GM23248 (cell line): ENCODE measurements at regions not wholly inside any gene's neighbourhood (a gene's known extent, or its start where the extent isn't known, plus 50 kb on each side); places are given as distances from the start of the nearest gene placed in this dataset.

Experiments
- DNase-seq: peaks from one replicate; pipeline ENCODE4 v3.0.0-alpha.2; 2015
- H2AFZ ChIP-seq: fragments of 200-600 bp; sonication (generic); 2 replicates; pipeline ENCODE4 v1.6.1; 2016; ENCODE audit warnings: antibody characterized with exemption
- H3F3A ChIP-seq: fragments of 200-600 bp; sonication (generic); 2 replicates; pipeline ENCODE4 v1.6.1; 2016; ENCODE audit warnings: mild to moderate bottlenecking, antibody characterized with exemption, mixed run types; ENCODE audit not compliant: insufficient read depth
- H3K27ac ChIP-seq: fragments of 200-600 bp; sonication (generic); 2 replicates; pipeline ENCODE4 v1.5.1; 2016; ENCODE audit warnings: mild to moderate bottlenecking
- H3K27me3 ChIP-seq: fragments of 200-600 bp; sonication (generic); replicated peaks from 2 replicates; pipeline ENCODE4 v1.6.1; 2016; ENCODE audit warnings: mild to moderate bottlenecking; ENCODE audit not compliant: insufficient read depth
- H3K36me3 ChIP-seq: fragments of 200-600 bp; sonication (generic); 2 replicates; pipeline ENCODE4 v1.6.1; 2016; ENCODE audit warnings: low read depth, mild to moderate bottlenecking
- H3K4me1 ChIP-seq: fragments of 200-600 bp; sonication (generic); 2 replicates; pipeline ENCODE4 v1.6.1; 2016; ENCODE audit warnings: mild to moderate bottlenecking; ENCODE audit not compliant: insufficient read depth
- H3K4me2 ChIP-seq: fragments of 200-600 bp; sonication (generic); one replicate; pipeline ENCODE4 v1.6.1; 2016; ENCODE audit warnings: mild to moderate bottlenecking; ENCODE audit not compliant: unreplicated experiment
- H3K4me3 ChIP-seq: fragments of 200-600 bp; sonication (generic); 2 replicates; pipeline ENCODE4 v1.5.1; 2016; ENCODE audit warnings: mild to moderate bottlenecking
- H3K79me2 ChIP-seq: fragments of 200-600 bp; sonication (generic); 2 replicates; pipeline ENCODE4 v1.6.1; 2016; ENCODE audit warnings: mild to moderate bottlenecking; ENCODE audit not compliant: insufficient read depth
- H3K9ac ChIP-seq: fragments of 200-600 bp; sonication (generic); 2 replicates; pipeline ENCODE4 v1.6.1; 2016; ENCODE audit warnings: mild to moderate bottlenecking
- H3K9me2 ChIP-seq: fragments of 200-600 bp; sonication (generic); 2 replicates; pipeline ENCODE4 v1.6.1; 2016; ENCODE audit warnings: mixed run types, mild to moderate bottlenecking, moderate library complexity; ENCODE audit not compliant: insufficient read depth
- H3K9me3 ChIP-seq: fragments of 200-600 bp; sonication (generic); one replicate; pipeline ENCODE4 v1.6.1; 2017; ENCODE audit warnings: low read depth
- H4K20me1 ChIP-seq: fragments of 200-600 bp; sonication (generic); 2 replicates; pipeline ENCODE4 v1.6.0; 2016; ENCODE audit not compliant: insufficient read depth
- EZH2 ChIP-seq: fragments of 200-600 bp; sonication (generic); IDR thresholded peaks from 2 replicates; pipeline ENCODE4 v1.6.1; 2018; ENCODE audit warnings: antibody characterized with exemption, mild to moderate bottlenecking; ENCODE audit not compliant: insufficient read depth, poor library complexity, severe bottlenecking
- EZH2phosphoT487 ChIP-seq: fragments of 200-600 bp; sonication (generic); IDR thresholded peaks from 2 replicates; pipeline ENCODE4 v1.6.1; 2018; ENCODE audit warnings: antibody characterized with exemption, moderate library complexity, mild to moderate bottlenecking, low read depth; ENCODE audit not compliant: insufficient read depth
- WGBS, 2 experiments: methylation state at CpG; one replicate each; pipeline ENCODE4 v1.1.6; 2015 to 2017; ENCODE audit warnings: low lambda C conversion rate in 2 of 2, low coverage in 1 of 2; ENCODE audit errors: missing lambda C conversion rate in 2 of 2; 5-methylcytosine and 5-hydroxymethylcytosine counted together
- in situ Hi-C: fragments of 300-500 bp; cut with MboI; formaldehyde crosslinking; loops from 2 replicates; pipeline ENCODE4 v1.15.0; 2020

GRCh38 chr5:143572671-143573070, 169.2 kb upstream of the NR3C1 start:
- peaks cover 12% of the 10 kb centered on the region for H3F3A ChIP-seq
- no peaks in the 10 kb centered on the region for H3K9me3 ChIP-seq
- no peak for TF ChIP-seq EZH2phosphoT487
- no peak for TF ChIP-seq EZH2
- no peaks in the 10 kb centered on the region for H3K27me3 ChIP-seq
- in situ Hi-C loops, result no loop called here
- no peaks in the 10 kb centered on the region for H3K79me2 ChIP-seq
- peaks cover 15% of the 10 kb centered on the region for H3K4me1 ChIP-seq
- H3K4me2 ChIP-seq, result no peak overlapping the region
- H3K4me3 ChIP-seq, result no peak overlapping the region
- 91 to 94% methylated on average over 5 of the region's 5 CpGs for WGBS, 2 experiments
- no peak overlapping the region for H2AFZ ChIP-seq
- H3K9ac ChIP-seq, result no peak overlapping the region
- no peaks in the 10 kb centered on the region; the same call in 1 of the 2 replicates for H3K9me2 ChIP-seq
- H3K27ac ChIP-seq, result no peak overlapping the region
- no peak for DNase-seq
- no peaks in the 10 kb centered on the region for H3K36me3 ChIP-seq
- no peaks in the 10 kb centered on the region for H4K20me1 ChIP-seq

- Histone ChIP-seq H3K36me3 (no peaks in the 10 kb centered on the region), H3K79me2 (no peaks in the 10 kb centered on the region), H3K4me2 (no peak overlapping the region), H4K20me1 (no peaks in the 10 kb centered on the region), H3K27me3 (no peaks in the 10 kb centered on the region), H3K9ac (no peak overlapping the region), H3K9me3 (no peaks in the 10 kb centered on the region), H3K9me2 (no peaks in the 10 kb centered on the region; the same call in 1 of the 2 replicates), H2AFZ (no peak overlapping the region), H3K27ac (no peak overlapping the region), H3K4me1 (peaks cover 8% of the 10 kb centered on the region), H3F3A (peaks cover 9% of the 10 kb centered on the region), H3K4me3 (no peak overlapping the region)
- no peak for TF ChIP-seq EZH2phosphoT487
- in situ Hi-C loops, result no loop called here
- WGBS, 2 experiments, result 89 to 90% methylated on average over 9 of the region's 9 CpGs
- DNase-seq, result no peak
Observed at GRCh38 chr5:143571642-143572624, 168.4 kb upstream of the NR3C1 start.

- in situ Hi-C loops, result no loop called here
- no peak overlapping the region for H3K4me3 ChIP-seq
Observed at GRCh38 chr5:143570989-143571388, 167.5 kb upstream of the NR3C1 start.

GRCh38 chr5:143569722-143570567, 166.5 kb upstream of the NR3C1 start:
- WGBS, 2 experiments, result 96 to 100% methylated on average over 5 of the region's 5 CpGs
- H3K4me1 ChIP-seq, result no peaks in the 10 kb centered on the region
- H3K27me3 ChIP-seq, result no peaks in the 10 kb centered on the region
- H4K20me1 ChIP-seq, result no peaks in the 10 kb centered on the region
- in situ Hi-C loops, result no loop called here
- no peaks in the 10 kb centered on the region; the same call in 1 of the 2 replicates for H3K9me2 ChIP-seq
- no peak for DNase-seq
- H2AFZ ChIP-seq, result no peak overlapping the region
- H3K4me2 ChIP-seq, result no peak overlapping the region
- no peak for TF ChIP-seq EZH2
- TF ChIP-seq EZH2phosphoT487, result no peak
- H3K4me3 ChIP-seq, result no peak overlapping the region
- H3K36me3 ChIP-seq, result no peaks in the 10 kb centered on the region
- H3K9ac ChIP-seq, result no peak overlapping the region
- no peaks in the 10 kb centered on the region for H3K79me2 ChIP-seq
- H3K9me3 ChIP-seq, result no peaks in the 10 kb centered on the region
- no peaks in the 10 kb centered on the region for H3F3A ChIP-seq
- H3K27ac ChIP-seq, result no peak overlapping the region

More at GRCh38 chr5:143570989-143571388, 167.5 kb upstream of the NR3C1 start:
- Histone ChIP-seq H3K4me1 (no peaks in the 10 kb centered on the region), H3K79me2 (no peaks in the 10 kb centered on the region), H4K20me1 (no peaks in the 10 kb centered on the region), H3K9me3 (no peaks in the 10 kb centered on the region), H3K27ac (no peak overlapping the region), H2AFZ (no peak overlapping the region), H3K4me2 (no peak overlapping the region), H3K36me3 (no peaks in the 10 kb centered on the region), H3K9ac (no peak overlapping the region), H3K27me3 (no peaks in the 10 kb centered on the region), H3K9me2 (no peaks in the 10 kb centered on the region; the same call in 1 of the 2 replicates), H3F3A (no peaks in the 10 kb centered on the region; the same call in 1 of the 2 replicates)
- no peak for DNase-seq
- 92 to 97% methylated on average over 4 of the region's 4 CpGs for WGBS, 2 experiments
- TF ChIP-seq EZH2 (no peak), EZH2phosphoT487 (no peak)
